ENCODE measurements at regions not wholly inside any gene's neighbourhood (a gene's known extent, or its start where the extent isn't known, plus 50 kb on each side); places are given as distances from the start of the nearest gene placed in this dataset.

- 50 to 68% methylated on average over 1 of the region's 1 CpG for WGBS, 2 donors
- H3K4me3 ChIP-seq (ENCODE audit: low read depth, poor library complexity, severe bottlenecking), result no peak overlapping the region
- intact Hi-C loops (cut with DNase I; ENCODE audit: low total_unique reads), result no loop called here
- DNase-seq (ENCODE audit: low spot score in 2 of 2), result no peak
- TF ChIP-seq POLR2A (IDR thresholded peaks at IDR 0.05) (no peak), CTCF (IDR thresholded peaks at IDR 0.05) (no peak)
Observed at GRCh38 chr3:29207427-29207826, 73.4 kb upstream of the RBMS3 start.

GRCh38 chr3:29212789-29213433, 68.0 kb upstream of the RBMS3 start:
- intact Hi-C loops (cut with DNase I; ENCODE audit: low total_unique reads), result no loop called here
- no peak for DNase-seq (ENCODE audit: low spot score in 2 of 2)
- WGBS, 2 donors, result 49 to 58% methylated on average over 2 of the region's 2 CpGs
- TF ChIP-seq POLR2A (IDR thresholded peaks at IDR 0.05) (no peak), CTCF (IDR thresholded peaks at IDR 0.05) (no peak)
- H3K4me3 ChIP-seq (ENCODE audit: low read depth, poor library complexity, severe bottlenecking), result no peak overlapping the region

- WGBS, 2 donors, result 88 to 94% methylated on average over 4 of the region's 4 CpGs
- DNase-seq (ENCODE audit: low spot score in 2 of 2), result no peak
- TF ChIP-seq POLR2A (IDR thresholded peaks at IDR 0.05) (no peak), CTCF (IDR thresholded peaks at IDR 0.05) (no peak)
- H3K4me3 ChIP-seq (ENCODE audit: low read depth, poor library complexity, severe bottlenecking), result no peak overlapping the region
- intact Hi-C loops (cut with DNase I; ENCODE audit: low total_unique reads), result no loop called here
Observed at GRCh38 chr3:29214009-29214658, 66.7 kb upstream of the RBMS3 start.

- intact Hi-C loops (cut with DNase I; ENCODE audit: low total_unique reads), result no loop called here
- DNase-seq (ENCODE audit: low spot score in 2 of 2), result no peak
- H3K4me3 ChIP-seq (ENCODE audit: low read depth, poor library complexity, severe bottlenecking), result no peak overlapping the region
- no peak for TF ChIP-seq CTCF (IDR thresholded peaks at IDR 0.05)
- TF ChIP-seq POLR2A (IDR thresholded peaks at IDR 0.05), result no peak
Observed at GRCh38 chr3:29215948-29216347, 64.9 kb upstream of the RBMS3 start.

GRCh38 chr3:29226706-29227105, 54.2 kb upstream of the RBMS3 start:
- TF ChIP-seq POLR2A (IDR thresholded peaks at IDR 0.05) (no peak), CTCF (IDR thresholded peaks at IDR 0.05) (no peak)
- H3K4me3 ChIP-seq (ENCODE audit: low read depth, poor library complexity, severe bottlenecking), result no peak overlapping the region
- intact Hi-C loops (cut with DNase I; ENCODE audit: low total_unique reads), result no loop called here
- DNase-seq (ENCODE audit: low spot score in 2 of 2), result no peak
- WGBS, 2 donors, result 17 to 25% methylated on average over 2 of the region's 2 CpGs

GRCh38 chr3:29227307-29227706, 53.6 kb upstream of the RBMS3 start:
- WGBS, 2 donors, result 36 to 43% methylated on average over 1 of the region's 1 CpG
- DNase-seq (ENCODE audit: low spot score in 2 of 2), result no peak
- no peak for TF ChIP-seq CTCF (IDR thresholded peaks at IDR 0.05)
- no peak for TF ChIP-seq POLR2A (IDR thresholded peaks at IDR 0.05)
- intact Hi-C loops (cut with DNase I; ENCODE audit: low total_unique reads), result no loop called here
- no peak overlapping the region for H3K4me3 ChIP-seq (ENCODE audit: low read depth, poor library complexity, severe bottlenecking)

All from lower leg skin (tissue), 4 donors.